Testis (tissue), 2 donors: ENCODE measurements at regions not wholly inside any gene's neighbourhood (a gene's known extent, or its start where the extent isn't known, plus 50 kb on each side); places are given as distances from the start of the nearest gene placed in this dataset.

Experiments used
- POLR2A ChIP-seq: fragments of 450-650 bp; IDR thresholded peaks from one replicate; pipeline ENCODE4 v1.6.1; 2017; ENCODE audit warnings: antibody characterized with exemption, mild to moderate bottlenecking, moderate library complexity
- TF ChIP-seq, protein P1 (sequence below), 3 experiments: fragments of 450-650 bp in 2 of 3; fragments of 200-600 bp in 1 of 3; sonication (generic) in 1 of 3; IDR thresholded peaks; one replicate each; pipeline ENCODE4 v1.5.1; 2016 to 2019; ENCODE audit warnings: antibody characterized with exemption in 3 of 3, mild to moderate bottlenecking in 2 of 3, moderate library complexity in 1 of 3

DNA sequence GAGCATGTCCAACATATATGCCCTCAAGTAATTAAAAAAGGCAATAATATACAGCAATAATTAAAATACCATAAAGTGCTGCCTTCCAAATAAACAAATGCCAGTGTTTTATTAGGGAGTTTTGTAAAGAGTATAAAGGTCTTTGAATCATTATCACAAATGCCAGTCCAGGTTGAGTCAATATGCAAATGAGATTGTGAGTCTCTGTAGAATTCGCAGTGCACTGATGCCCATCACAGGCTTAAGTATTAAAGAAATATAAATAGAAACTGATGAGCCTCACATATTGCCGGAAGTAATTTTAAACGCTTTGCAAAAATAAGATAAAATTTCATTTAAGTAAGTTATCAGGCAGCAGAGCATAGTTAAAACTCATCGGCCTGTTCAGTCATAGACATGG lies 205.0 kb upstream of the TECRL start:
- TF ChIP-seq POLR2A: no peak
- TF ChIP-seq, protein P1, sequence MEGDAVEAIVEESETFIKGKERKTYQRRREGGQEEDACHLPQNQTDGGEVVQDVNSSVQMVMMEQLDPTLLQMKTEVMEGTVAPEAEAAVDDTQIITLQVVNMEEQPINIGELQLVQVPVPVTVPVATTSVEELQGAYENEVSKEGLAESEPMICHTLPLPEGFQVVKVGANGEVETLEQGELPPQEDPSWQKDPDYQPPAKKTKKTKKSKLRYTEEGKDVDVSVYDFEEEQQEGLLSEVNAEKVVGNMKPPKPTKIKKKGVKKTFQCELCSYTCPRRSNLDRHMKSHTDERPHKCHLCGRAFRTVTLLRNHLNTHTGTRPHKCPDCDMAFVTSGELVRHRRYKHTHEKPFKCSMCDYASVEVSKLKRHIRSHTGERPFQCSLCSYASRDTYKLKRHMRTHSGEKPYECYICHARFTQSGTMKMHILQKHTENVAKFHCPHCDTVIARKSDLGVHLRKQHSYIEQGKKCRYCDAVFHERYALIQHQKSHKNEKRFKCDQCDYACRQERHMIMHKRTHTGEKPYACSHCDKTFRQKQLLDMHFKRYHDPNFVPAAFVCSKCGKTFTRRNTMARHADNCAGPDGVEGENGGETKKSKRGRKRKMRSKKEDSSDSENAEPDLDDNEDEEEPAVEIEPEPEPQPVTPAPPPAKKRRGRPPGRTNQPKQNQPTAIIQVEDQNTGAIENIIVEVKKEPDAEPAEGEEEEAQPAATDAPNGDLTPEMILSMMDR (IDR thresholded peaks at IDR 0.05): no peak
